Stomach (tissue), 8 donors: ENCODE measurements at regions not wholly inside any gene's neighbourhood (a gene's known extent, or its start where the extent isn't known, plus 50 kb on each side); places are given as distances from the start of the nearest gene placed in this dataset.
A peak's percentile ranks its signal among the peaks of the same experiment; 100 is the strongest.
"Not testable (repeated sequence)": the region's sequence is repeated elsewhere in the genome, so short reads cannot be mapped to it uniquely, and the experiment has no call there.

Experiments
- DNase-seq, 2 donors: peaks; one replicate each; pipeline versions ENCODE4 v3.0.0 to v3.0.0-alpha.2; 2013 to 2019
- H3K27ac ChIP-seq, 5 donors: fragments of 200-600 bp in 4 of 5; sonication (generic) in 4 of 5; one replicate each; pipeline ENCODE4 v1.5.1; 2013 to 2019; ENCODE audit warnings: mild to moderate bottlenecking in 1 of 5, moderate library complexity in 1 of 5
- H3K27me3 ChIP-seq, 3 donors: fragments of 200-600 bp; sonication (generic); one replicate each; pipeline ENCODE4 v1.5.1; 2017 to 2019; ENCODE audit warnings: mixed run types in 1 of 3
- H3K36me3 ChIP-seq, 4 donors: fragments of 200-600 bp; sonication (generic); 1 replicate in 3 of 4; 2 replicates in 1 of 4; pipeline ENCODE4 v1.5.1; 2016 to 2019
- H3K4me1 ChIP-seq, 4 donors: fragments of 200-600 bp; sonication (generic); one replicate each; pipeline ENCODE4 v1.5.1; 2016 to 2019
- H3K4me3 ChIP-seq, 4 donors: fragments of 200-600 bp; sonication (generic) in 3 of 4; one replicate each; pipeline ENCODE4 v1.5.1; 2016 to 2019; ENCODE audit warnings: mild to moderate bottlenecking in 1 of 4
- H3K9me3 ChIP-seq, 4 donors: fragments of 200-600 bp; sonication (generic); one replicate each; pipeline ENCODE4 v1.5.1; 2016 to 2019
- CTCF ChIP-seq, 7 experiments: fragments of 450-650 bp in 4 of 7; fragments of 200-600 bp in 3 of 7; sonication (generic) in 3 of 7; IDR thresholded peaks; one replicate each; pipeline ENCODE4 v1.5.1; 2016 to 2019; ENCODE audit warnings: antibody characterized with exemption in 7 of 7, control low read depth in 2 of 7, mild to moderate bottlenecking in 1 of 7
- EP300 ChIP-seq: sonication (generic); formaldehyde crosslinking; IDR thresholded peaks from one replicate; pipeline ENCODE4 v1.6.1; 2017; ENCODE audit warnings: antibody characterized with exemption
- POLR2A ChIP-seq, 4 donors: fragments of 450-650 bp; IDR thresholded peaks; one replicate each; pipeline ENCODE4 v1.6.1; 2016; ENCODE audit warnings: antibody characterized with exemption in 4 of 4, control low read depth in 2 of 4, mild to moderate bottlenecking in 1 of 4, moderate library complexity in 1 of 4
- POLR2AphosphoS5 ChIP-seq, 3 donors: sonication (generic); formaldehyde crosslinking; IDR thresholded peaks; one replicate each; pipeline ENCODE4 v1.6.1; 2016; ENCODE audit warnings: antibody characterized with exemption in 3 of 3
- WGBS, 5 donors: extraction: QIAGEN DNeasy Blood & Tissue Kit in 3 of 5; methylation state at CpG; one replicate each; pipeline versions ENCODE4 v1.1.5 to v1.1.7; 2013 to 2018; 5-methylcytosine and 5-hydroxymethylcytosine counted together
- intact Hi-C: fragments of 100-400 bp; cut with DNase I; formaldehyde crosslinking; loops from one replicate; pipeline ENCODE4 v1.15.1; 2023; ENCODE audit warnings: low total_unique reads
- donor health status: healthy with polysubstance abuse.
- donor health status: Bipolar disorder and iron deficiency.
- donor health status: healthy.

GRCh38 chr1:234852659-234853058 is 242.7 kb upstream of the IRF2BP2 start:
- no peak for DNase-seq
- Histone ChIP-seq H3K4me3 (no peak overlapping the region), H3K9me3 (no peaks in the 10 kb centered on the region), H3K4me1 (peaks cover 7 to 40% (median 9%) of the 10 kb centered on the region in 4 donors), H3K36me3 (no peaks in the 10 kb centered on the region), H3K27me3 (no peaks in the 10 kb centered on the region), H3K27ac (no peak overlapping the region)
- intact Hi-C loops: no loop called here
- 92 to 97% (median 95%) methylated on average over 3 of the region's 3 CpGs for WGBS, 5 donors
- no peak for TF ChIP-seq POLR2AphosphoS5 (IDR thresholded peaks at IDR 0.05)
- TF ChIP-seq EP300: no peak
- TF ChIP-seq CTCF (IDR thresholded peaks at IDR 0.05): no peak
- TF ChIP-seq POLR2A (IDR thresholded peaks at IDR 0.05): no peak

DNA sequence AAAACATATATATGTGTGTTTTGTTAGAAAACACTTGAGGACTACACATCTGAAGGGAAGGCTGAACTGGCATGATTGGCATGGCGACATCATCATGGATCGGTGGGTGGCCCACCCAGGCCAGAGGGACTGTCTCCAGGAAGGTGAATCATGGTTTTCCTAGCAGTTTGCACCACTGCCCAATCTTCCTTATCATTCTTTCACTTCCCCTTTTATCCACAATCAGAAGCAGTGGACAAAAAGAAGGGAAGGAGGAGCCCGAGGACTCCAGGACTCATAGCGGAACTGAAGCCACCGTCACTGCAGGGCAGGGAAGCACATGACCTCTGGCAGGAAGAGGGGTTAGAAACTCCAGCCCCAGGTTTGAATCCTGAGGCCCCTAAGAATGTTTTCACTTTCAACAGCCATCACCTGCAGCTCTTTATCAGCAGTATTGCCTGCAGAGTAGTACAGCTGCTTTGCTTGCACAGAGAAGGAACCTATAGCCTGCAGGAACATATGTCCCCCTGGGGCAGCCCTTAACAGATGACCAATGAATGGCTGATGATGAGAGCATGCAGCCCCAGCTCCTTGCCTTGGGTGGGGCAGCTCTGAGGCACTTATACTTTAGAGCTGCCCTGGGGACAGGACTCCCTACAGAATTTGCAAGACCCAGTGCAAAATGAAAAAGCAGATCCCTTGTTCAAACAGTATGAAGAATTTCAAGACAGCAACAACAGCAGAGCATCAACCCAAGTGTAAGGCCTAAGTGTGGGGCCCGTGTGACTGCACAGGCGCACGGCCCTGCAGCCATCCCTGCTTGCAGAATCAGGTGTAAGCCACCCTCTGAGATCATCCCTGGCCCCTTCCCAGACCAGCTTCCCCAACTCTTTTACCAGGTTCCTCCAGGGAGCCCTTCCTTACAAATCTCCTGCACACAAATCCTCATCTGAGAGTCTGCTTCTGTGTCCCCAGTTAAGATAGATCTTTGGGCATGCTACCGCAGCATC is 241.8 kb upstream of the IRF2BP2 start:
- peak overlapping the region in 1 of 5 donors; percentile 26 for H3K27ac ChIP-seq
- intact Hi-C loops: no loop called here
- TF ChIP-seq POLR2AphosphoS5 (IDR thresholded peaks at IDR 0.05) (peak in 1 of 3 donors; percentile 10), CTCF (IDR thresholded peaks at IDR 0.05) (no peak), EP300 (no peak), POLR2A (IDR thresholded peaks at IDR 0.05) (no peak)
- H3K4me3 ChIP-seq: no peak overlapping the region
- DNase-seq: peak in 1 of 2 donors; percentile 52
- peaks cover 7 to 40% (median 9%) of the 10 kb centered on the region in 4 donors for H3K4me1 ChIP-seq
- H3K27me3 ChIP-seq: no peaks in the 10 kb centered on the region
- H3K9me3 ChIP-seq: no peaks in the 10 kb centered on the region
- no peaks in the 10 kb centered on the region for H3K36me3 ChIP-seq
- WGBS, 5 donors: 56 to 71% (median 62%) methylated on average over 9 of the region's 9 CpGs

DNA sequence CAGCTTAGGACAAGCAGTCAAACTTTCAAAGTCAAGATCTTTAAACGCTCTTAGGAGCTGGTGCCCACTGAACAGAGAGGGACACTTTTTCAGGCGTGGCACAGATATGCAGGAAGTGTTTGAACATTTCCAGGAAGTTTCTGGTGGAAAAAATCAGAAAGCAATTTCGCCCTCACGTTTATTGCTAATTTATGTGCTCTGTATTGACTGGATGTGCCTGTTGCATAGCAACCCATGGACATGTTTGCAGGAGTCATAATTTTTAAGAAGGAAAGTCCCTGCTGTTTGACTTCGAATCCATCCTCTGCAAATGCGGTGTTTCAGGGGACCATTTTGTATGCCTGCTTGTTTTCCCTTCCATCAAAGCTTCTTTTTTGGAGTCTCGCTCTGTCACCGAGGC is 239.9 kb upstream of the IRF2BP2 start:
- Histone ChIP-seq H3K4me1 (peaks cover 8 to 52% (median 16%) of the 10 kb centered on the region in 4 donors), H3K36me3 (no peaks in the 10 kb centered on the region), H3K27ac (peak overlapping the region in 2 of 5 donors; percentile 17 to 73), H3K4me3 (no peak overlapping the region), H3K27me3 (no peaks in the 10 kb centered on the region), H3K9me3 (no peaks in the 10 kb centered on the region)
- TF ChIP-seq EP300 (no peak), POLR2A (IDR thresholded peaks at IDR 0.05) (no peak), CTCF (IDR thresholded peaks at IDR 0.05) (no peak), POLR2AphosphoS5 (IDR thresholded peaks at IDR 0.05) (no peak)
- 70 to 81% (median 78%) methylated on average over 8 of the region's 8 CpGs for WGBS, 5 donors
- intact Hi-C loops: no loop called here
- peak in 1 of 2 donors; percentile 43 for DNase-seq

DNA sequence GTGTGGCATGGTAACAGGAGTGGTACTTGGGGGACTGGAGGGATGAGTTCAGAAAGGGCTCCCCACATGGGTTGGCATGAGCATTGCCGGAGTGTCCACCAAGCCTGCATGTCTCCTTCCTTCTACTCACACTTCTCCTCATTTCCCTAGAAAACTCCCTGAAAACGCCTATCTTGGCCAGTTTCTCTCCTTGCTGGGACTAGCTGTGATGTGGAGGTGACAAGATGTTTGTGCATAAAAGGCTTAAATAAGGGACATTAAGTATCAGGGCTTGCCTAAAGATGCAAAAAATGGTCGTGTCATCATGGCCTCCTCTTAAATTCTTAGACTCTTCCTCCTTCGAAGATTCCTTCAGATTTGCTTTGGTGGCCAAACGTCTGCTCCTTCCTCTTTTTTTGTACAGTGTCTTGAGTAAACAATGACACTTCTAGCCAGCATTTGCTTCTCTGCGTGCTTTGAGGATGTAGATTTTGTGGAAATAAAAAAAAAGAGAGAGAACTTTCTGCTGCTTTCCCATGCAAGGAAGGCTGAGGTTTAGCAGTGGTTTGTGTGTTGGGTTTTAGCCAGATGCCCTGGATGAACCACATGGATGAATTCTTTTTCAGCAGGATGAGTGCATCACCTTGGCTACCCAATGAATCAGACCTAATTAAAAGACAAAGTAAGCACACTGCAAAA is 239.1 kb upstream of the IRF2BP2 start:
- no peak for DNase-seq
- Histone ChIP-seq H3K27me3 (no peaks in the 10 kb centered on the region), H3K36me3 (no peaks in the 10 kb centered on the region), H3K4me3 (no peak overlapping the region), H3K9me3 (no peaks in the 10 kb centered on the region), H3K4me1 (peaks cover 8 to 59% (median 19%) of the 10 kb centered on the region in 4 donors), H3K27ac (peak overlapping the region in 3 of 5 donors; percentile 10 to 73 (median 17))
- WGBS, 5 donors: 50 to 64% (median 55%) methylated on average over 6 of the region's 6 CpGs
- TF ChIP-seq POLR2A (IDR thresholded peaks at IDR 0.05) (no peak), POLR2AphosphoS5 (IDR thresholded peaks at IDR 0.05) (no peak), EP300 (no peak), CTCF (IDR thresholded peaks at IDR 0.05) (no peak)
- intact Hi-C loops: no loop called here

GRCh38 chr1:234846813-234847212 is 236.8 kb upstream of the IRF2BP2 start:
- H3K36me3 ChIP-seq, DNase-seq, H3K4me3 ChIP-seq, intact Hi-C loops, H3K27ac ChIP-seq, H3K27me3 ChIP-seq, H3K9me3 ChIP-seq: not testable (repeated sequence)
- H3K4me1 ChIP-seq: peaks cover 6 to 75% (median 15%) of the 10 kb centered on the region in 4 donors
- 91 to 99% (median 97%) methylated on average over 2 of the region's 2 CpGs for WGBS, 5 donors
